ENCODE measurements at regions not wholly inside any gene's neighbourhood (a gene's known extent, or its start where the extent isn't known, plus 50 kb on each side); places are given as distances from the start of the nearest gene placed in this dataset.

- TF ChIP-seq CTCF (IDR thresholded peaks at IDR 0.05; ENCODE audit: low read length) (no peak), EZH2 (optimal IDR thresholded peaks at IDR 0.05; ENCODE audit: low read depth, low read length) (no peak)
These were observed 440.1 kb downstream of the EPHA7 start for GRCh38 chr6:92979281-92979680.

All from MM.1S (cell line).